Skin epidermis (tissue), 12 donors: ENCODE measurements at regions not wholly inside any gene's neighbourhood (a gene's known extent, or its start where the extent isn't known, plus 50 kb on each side); places are given as distances from the start of the nearest gene placed in this dataset.

Experiments
- H3K27ac ChIP-seq, 21 experiments: fragments of 200-600 bp; sonication (generic) in 11 of 21; one replicate each; pipeline ENCODE4 v1.5.0; 2020; ENCODE audit warnings: mild to moderate bottlenecking in 3 of 21, inconsistent platforms in 2 of 21, moderate library complexity in 2 of 21
- H3K4me3 ChIP-seq, 7 experiments: fragments of 200-600 bp; sonication (generic) in 2 of 7; one replicate each; pipeline ENCODE4 v1.5.0; 2020; ENCODE audit warnings: inconsistent platforms in 2 of 7, mild to moderate bottlenecking in 2 of 7, moderate library complexity in 1 of 7

- H3K27ac ChIP-seq, result no peak overlapping the region
- H3K4me3 ChIP-seq, result no peak overlapping the region
These were observed 121.3 kb upstream of the CST7 start for GRCh38 chr20:24827603-24828295.

DNA sequence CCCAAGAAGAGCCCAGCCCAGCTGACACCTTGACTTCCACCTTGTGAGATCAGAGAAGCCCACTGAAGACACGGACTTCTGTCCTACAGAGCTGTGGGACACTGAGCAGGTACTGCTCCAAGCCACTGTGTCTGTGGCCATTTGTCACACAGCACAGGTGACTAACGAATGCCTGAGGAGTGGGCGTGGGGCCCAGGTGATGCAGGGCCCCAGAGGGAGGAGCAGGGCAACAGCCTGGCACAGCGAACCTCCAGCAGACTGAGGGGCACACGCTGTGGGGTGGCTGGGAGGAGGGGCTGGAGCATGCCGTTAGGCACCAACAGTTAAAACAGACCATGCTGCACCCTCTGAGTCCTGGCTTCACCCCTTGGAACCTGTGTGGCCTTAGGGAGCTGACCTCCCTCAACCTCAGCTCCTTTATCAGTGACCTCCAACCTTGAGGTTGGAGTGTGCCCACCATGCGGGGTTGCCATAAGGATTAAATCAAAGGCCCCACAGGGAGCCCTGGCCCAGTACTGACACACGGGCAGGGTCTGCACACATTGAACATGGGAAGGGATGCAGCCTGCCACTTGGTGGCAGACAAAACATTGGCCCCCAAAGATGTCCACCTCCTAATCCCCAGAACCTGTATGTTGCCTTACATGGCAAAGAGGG lies 119.9 kb upstream of the CST7 start:
- H3K27ac ChIP-seq, result no peak overlapping the region
- no peak overlapping the region for H3K4me3 ChIP-seq

DNA sequence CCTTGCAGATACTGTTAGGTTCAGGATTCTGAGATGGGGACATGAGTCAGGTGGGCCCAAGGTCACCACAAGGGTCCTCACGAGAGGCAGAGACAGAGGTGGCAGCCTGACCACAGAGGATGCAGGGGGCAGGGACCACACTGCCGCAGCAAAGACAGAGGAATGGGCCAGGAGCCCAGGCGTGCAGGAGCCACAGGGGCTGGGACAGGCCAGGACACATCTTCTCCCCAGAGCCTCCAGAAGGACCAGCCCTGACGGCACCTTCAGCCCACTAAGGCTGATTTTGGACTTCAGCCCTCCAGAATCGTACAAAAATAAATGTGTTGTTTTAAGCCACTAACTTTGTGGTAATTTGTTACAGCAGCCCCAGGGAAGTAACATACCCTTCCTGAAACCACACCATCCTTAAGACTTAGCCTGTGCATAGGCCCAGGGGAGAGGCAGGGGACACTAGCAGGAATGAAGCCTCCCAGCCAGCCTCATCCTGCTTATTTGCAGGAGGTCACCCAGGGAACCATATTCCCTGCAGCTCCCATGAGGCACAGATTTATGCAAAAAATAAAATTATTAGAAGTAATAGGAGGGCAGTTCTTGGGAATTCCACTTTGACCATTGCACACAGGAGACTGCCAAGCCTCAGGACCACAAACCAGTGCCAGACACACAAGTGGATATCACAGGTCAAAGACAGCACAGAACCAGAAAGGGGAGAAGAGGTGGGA lies 119.3 kb upstream of the CST7 start:
- no peak overlapping the region for H3K27ac ChIP-seq
- no peak overlapping the region for H3K4me3 ChIP-seq

- Histone ChIP-seq H3K4me3 (no peak overlapping the region), H3K27ac (no peak overlapping the region)
These were observed 118.4 kb upstream of the CST7 start for GRCh38 chr20:24830649-24831048.

- H3K4me3 ChIP-seq, result no peak overlapping the region
- H3K27ac ChIP-seq, result no peak overlapping the region
These were observed 117.8 kb upstream of the CST7 start for GRCh38 chr20:24831232-24831631.

- no peak overlapping the region for H3K27ac ChIP-seq
- no peak overlapping the region for H3K4me3 ChIP-seq
These were observed 116.6 kb upstream of the CST7 start for GRCh38 chr20:24832518-24832917.

GRCh38 chr20:24833592-24833991 lies 115.5 kb upstream of the CST7 start:
- Histone ChIP-seq H3K4me3 (no peak overlapping the region), H3K27ac (no peak overlapping the region)

DNA sequence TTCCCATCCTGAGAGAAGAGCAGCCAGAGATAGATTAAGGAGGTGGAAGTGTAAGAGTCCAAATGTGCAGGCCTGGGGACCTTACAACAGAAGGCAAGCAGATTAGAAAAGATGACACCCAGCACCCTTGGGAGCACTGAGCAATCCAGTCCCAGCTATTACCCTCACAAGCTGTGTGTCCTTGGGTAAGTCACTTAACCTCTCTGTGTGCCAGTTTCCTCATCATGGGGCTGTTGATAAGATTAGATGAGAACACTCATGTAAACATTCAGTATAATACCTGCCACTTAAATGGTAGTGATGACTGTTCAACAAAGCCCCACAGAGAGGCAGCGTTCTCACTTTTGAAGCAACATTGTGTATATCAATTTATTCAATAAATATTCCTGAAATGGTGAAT lies 114.8 kb upstream of the CST7 start:
- Histone ChIP-seq H3K4me3 (no peak overlapping the region), H3K27ac (no peak overlapping the region)

DNA sequence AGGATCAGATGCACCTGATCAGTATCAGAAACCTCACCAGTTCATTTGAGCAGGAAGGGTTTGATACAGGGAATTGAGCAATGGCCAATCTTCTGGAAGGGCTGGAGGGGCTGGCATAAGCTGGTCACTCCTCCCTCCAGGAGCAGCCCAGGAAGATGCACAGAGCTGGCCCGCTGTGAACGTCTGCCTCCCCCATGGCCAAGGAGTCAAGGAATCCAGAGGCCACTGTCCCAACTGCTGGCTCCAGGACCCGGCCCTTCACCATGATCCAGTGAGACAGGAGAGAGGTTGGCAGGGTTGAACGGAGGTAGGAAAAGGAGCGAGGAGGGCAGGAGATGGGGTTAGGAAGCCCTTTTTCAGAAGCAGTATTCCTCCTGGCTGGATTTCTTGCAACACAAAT lies 113.9 kb upstream of the CST7 start:
- Histone ChIP-seq H3K27ac (no peak overlapping the region), H3K4me3 (no peak overlapping the region)

GRCh38 chr20:24836041-24836533 lies 113.0 kb upstream of the CST7 start:
- no peak overlapping the region for H3K27ac ChIP-seq
- no peak overlapping the region for H3K4me3 ChIP-seq

DNA sequence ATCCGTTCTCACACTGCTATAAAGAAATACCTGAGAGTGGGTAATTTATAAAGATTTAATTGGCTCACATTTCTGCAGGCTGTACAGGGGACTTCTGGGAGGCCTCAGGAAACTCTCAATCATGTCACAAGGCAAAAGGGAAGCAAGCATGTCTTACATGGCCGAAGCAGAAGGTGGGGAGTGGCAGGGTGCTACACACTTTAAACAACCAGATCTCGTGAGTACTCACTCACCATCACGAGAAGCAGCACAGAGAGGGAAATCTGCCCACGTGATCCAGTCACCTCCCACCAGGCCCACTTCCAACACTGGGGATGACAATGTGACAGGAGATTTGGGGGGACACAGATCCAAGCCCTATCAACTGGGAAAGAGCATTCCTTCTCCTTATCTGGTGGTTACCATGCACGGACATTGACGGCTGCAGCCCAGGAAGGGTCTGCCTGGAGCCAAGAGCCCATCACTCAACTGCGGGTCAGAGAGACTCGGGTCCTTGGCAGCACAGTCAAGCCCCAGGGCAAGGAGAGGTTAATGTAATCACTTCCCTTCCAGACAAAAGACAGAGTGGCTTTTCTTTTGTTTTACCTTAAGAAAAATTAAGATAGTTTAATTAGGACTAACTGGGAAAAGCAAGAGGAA lies 112.3 kb upstream of the CST7 start:
- H3K4me3 ChIP-seq, result no peak overlapping the region

DNA sequence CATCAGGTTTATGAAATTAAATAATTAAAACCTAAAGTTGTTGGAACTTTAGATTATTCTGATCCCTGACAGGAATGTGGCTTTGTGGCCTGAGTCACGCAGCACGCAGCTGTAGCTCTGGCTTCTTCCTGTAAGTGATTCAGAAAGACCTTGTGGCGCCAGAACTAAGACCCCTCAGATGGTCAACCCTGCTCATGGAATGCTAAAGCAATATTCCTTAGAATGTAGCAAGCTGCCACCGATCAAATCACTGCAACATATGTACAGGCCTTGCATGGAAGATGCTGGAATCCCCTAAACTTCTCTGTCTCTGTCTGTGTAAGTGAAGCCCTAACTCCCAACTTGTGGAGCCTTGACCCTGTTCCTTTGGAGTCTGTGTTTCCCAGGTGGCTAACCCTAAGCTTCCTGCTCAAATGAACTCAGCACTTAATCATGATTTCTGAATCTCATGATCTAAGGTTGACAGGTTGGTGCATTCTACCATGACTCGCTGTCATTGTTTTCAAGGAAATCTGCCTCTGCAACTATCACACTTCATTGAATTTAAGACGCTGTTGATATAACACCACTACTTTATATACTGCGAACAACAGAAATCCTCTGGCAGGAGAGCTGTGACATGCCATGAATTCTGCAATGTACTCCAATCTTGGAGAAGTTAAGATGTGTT lies 111.2 kb upstream of the CST7 start:
- Histone ChIP-seq H3K4me3 (no peak overlapping the region), H3K27ac (no peak overlapping the region)

More for the DNA sequence above, 112.3 kb upstream of the CST7 start:
- no peak overlapping the region for H3K27ac ChIP-seq

DNA sequence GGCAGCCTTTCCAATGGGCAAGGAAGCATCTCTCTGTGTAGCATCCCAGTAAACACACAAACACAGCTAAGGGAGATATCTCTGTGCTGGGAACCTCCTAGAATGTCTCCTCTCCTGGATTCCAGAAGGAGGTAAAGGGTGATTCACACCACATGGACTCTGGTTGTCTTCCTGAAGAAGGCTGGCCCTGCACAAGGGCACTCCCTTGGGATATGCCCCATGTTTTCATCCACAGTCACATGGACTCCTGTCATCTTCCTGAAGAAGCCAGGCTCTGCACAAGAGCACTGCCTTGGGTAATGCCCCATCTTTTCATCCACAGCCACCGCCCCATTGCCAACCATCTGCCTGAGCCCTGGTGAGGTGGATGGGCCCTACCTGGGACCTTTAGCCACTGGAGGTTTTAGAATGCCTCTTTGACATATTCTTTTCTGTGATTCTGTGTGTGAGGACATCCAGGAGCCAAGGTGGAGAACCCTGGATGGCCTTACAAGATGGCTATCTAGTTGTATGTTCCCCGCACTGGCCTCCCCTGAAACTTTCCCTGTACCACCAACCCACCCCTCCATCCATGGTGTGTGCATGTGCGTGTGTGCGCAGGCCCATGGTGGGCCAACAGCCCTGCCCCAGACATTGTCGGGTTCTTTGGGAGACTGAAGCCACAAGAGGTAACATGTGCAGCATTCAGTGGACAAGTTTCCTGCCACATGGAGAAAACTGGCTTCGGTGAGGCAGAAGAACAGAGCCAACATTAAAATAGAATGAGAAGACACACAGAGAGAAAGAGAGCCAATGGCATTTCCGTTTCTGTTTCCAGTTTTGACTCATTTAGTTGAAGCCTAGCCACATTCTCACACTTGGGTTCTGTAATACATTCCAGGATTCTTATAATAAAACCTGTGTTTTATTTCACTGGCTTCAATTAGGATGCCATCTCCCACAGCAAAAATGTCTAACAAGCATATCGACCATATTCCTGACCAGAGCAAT lies 110.2 kb upstream of the CST7 start:
- no peak overlapping the region for H3K4me3 ChIP-seq
- H3K27ac ChIP-seq, result peak overlapping the region in 2 of 21 experiments; percentile 15 to 16

DNA sequence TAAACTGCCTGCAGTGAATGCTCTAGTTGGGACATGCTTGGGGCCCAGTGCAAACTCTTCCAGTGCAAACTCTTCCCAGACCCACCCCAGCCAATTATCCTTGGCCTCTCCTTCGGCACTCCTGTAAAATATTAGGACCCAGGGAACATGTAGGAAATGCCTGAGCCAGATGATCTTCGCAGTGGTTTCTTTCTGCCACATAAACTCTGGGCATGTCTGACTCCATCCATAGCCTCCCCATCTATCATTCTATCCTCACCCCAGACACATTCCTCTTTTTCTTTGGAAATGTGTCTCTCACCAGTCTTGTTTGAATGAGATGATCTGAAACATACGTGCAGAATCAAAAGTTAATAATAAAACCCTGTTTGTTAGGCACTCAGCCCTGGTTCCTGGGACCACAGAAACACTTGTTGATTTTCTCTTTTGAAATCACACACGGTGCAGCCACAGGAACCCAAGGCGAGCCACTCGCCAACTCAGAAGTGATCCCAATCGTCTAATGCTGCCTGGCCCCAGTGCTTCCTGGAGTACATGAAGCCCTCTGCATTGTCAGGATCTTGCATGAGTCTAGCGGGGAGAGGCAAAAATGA lies 108.9 kb upstream of the CST7 start:
- Histone ChIP-seq H3K27ac (peak overlapping the region in 1 of 21 experiments; percentile 16), H3K4me3 (no peak overlapping the region)

DNA sequence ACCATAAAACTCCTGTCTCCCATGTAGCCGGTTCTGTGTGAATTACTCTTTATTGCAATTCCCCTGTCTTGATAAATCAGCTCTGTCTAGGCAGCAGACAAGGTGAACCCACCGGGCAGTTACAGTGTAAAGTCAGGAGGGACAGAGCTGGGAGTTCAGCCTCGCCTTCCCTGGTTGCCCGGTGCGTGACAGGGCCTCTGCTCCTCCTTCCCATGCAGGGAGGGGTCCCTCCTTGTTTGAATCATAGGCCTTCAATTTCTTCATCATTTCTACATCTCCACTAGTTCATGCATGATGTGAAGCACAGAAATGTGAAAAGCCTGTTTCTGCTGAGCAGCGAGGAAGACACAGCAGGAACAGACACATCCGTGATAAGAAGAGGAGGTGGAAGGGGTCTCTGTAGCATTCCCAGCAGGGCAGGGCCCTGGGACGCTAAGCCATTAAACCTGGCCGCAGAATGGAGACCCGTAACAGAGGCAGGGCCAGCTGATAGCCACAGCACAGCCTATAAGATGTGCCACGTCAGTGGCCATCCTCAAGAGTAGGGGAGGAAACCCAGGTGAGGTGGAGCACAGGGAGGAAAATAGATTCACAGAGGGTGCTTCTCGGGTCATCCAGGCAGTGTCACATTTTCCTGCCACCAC lies 106.7 kb upstream of the CST7 start:
- no peak overlapping the region for H3K4me3 ChIP-seq
- no peak overlapping the region for H3K27ac ChIP-seq

DNA sequence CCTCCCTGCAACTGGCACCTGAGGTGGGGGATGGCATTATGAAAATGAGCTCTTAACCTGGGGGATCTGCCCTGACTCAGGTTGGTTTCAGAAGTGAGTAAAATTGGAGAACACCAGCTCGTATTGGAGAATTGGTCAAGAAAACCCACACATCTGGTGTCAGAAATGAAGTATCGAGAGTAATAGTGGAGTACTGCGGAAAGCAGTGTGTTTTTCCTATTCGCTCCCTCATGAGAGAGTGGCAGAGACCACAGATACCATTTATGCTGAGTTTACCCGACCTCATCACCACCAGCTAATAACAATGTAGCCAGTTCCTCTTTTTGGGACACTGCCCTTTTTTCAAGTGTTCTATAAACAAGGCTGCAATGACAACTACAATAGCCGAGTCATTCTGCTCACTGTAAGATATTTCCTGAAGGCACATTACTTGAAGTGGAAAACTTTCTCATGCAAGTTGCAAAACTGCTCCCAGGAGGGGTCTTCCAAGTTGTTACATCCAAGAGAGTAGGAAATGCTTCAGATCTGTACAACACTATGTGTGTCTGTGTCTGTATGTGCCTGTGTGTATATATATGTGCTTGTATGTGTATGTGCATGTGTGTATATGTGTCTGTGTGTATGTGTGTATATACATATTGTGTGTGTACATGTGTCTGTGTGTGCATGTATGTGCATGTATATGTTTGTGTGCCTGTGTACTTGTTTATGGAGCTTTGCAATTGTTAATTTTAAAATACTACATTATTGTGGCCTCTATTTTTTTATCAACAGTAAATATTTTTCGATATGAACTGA lies 106.0 kb upstream of the CST7 start:
- no peak overlapping the region for H3K27ac ChIP-seq
- no peak overlapping the region for H3K4me3 ChIP-seq

GRCh38 chr20:24850176-24850575 lies 98.9 kb upstream of the CST7 start:
- Histone ChIP-seq H3K4me3 (no peak overlapping the region), H3K27ac (no peak overlapping the region)
